GM23338 (cell line): ENCODE measurements at regions not wholly inside any gene's neighbourhood (a gene's known extent, or its start where the extent isn't known, plus 50 kb on each side); places are given as distances from the start of the nearest gene placed in this dataset.

Source experiments
- ATAC-seq: fragments of 200-7000 bp; cut with Tn5 transposase; 3 replicates; pipeline ENCODE4 v1.9.1; 2020
- DNase-seq: peaks from one replicate; pipeline ENCODE4 v3.0.0-alpha.2; 2015; ENCODE audit warnings: low spot score
- H2AFZ ChIP-seq: fragments of 200-600 bp; sonication (generic); 2 replicates; pipeline ENCODE4 v1.8.0; 2016; ENCODE audit warnings: antibody characterized with exemption, mild to moderate bottlenecking, moderate library complexity
- H3F3A ChIP-seq: fragments of 200-600 bp; sonication (generic); replicated peaks from 2 replicates; pipeline ENCODE4 v1.8.0; 2017; ENCODE audit warnings: antibody characterized with exemption, mixed run types, low read depth
- H3K27ac ChIP-seq: fragments of 200-600 bp; sonication (generic); 2 replicates; pipeline ENCODE4 v1.6.1; 2016; ENCODE audit warnings: low read depth
- H3K27me3 ChIP-seq: fragments of 200-600 bp; sonication (generic); 2 replicates; pipeline ENCODE4 v1.8.0; 2016; ENCODE audit warnings: mild to moderate bottlenecking, mixed run types, moderate library complexity; ENCODE audit not compliant: insufficient read depth
- H3K36me3 ChIP-seq: fragments of 200-600 bp; sonication (generic); 2 replicates; pipeline ENCODE4 v1.8.0; 2016; ENCODE audit warnings: mild to moderate bottlenecking; ENCODE audit not compliant: insufficient read depth
- H3K4me1 ChIP-seq: fragments of 200-600 bp; sonication (generic); 2 replicates; pipeline ENCODE4 v1.8.0; 2016; ENCODE audit warnings: mild to moderate bottlenecking, moderate library complexity; ENCODE audit not compliant: insufficient read depth
- H3K4me2 ChIP-seq: fragments of 200-600 bp; sonication (generic); 2 replicates; pipeline ENCODE4 v1.7.1; 2017; ENCODE audit warnings: mixed run types
- H3K4me3 ChIP-seq: fragments of 200-600 bp; sonication (generic); 2 replicates; pipeline ENCODE4 v1.6.1; 2016; ENCODE audit warnings: mixed run types
- H3K79me2 ChIP-seq: fragments of 200-600 bp; sonication (generic); replicated peaks from 2 replicates; pipeline ENCODE4 v1.8.0; 2017; ENCODE audit warnings: mild to moderate bottlenecking; ENCODE audit not compliant: insufficient read depth
- H3K9me2 ChIP-seq: fragments of 200-600 bp; sonication (generic); 2 replicates; pipeline ENCODE4 v1.8.0; 2017; ENCODE audit not compliant: insufficient read depth
- H4K20me1 ChIP-seq: fragments of 200-600 bp; sonication (generic); replicated peaks from 2 replicates; pipeline ENCODE4 v1.8.0; 2017; ENCODE audit warnings: mild to moderate bottlenecking; ENCODE audit not compliant: insufficient read depth
- H3K27ac Mint-ChIP-seq: 2 replicates; pipeline ENCODE4 v1.8.0; 2020; ENCODE audit warnings: inconsistent platforms, mild to moderate bottlenecking, moderate library complexity, mixed read lengths
- H3K27me3 Mint-ChIP-seq: 3 replicates; pipeline ENCODE4 v1.8.0; 2022; ENCODE audit warnings: low read depth, mild to moderate bottlenecking, moderate library complexity, mixed read lengths, inconsistent platforms; ENCODE audit not compliant: insufficient read depth, poor library complexity
- H3K36me3 Mint-ChIP-seq: 3 replicates; pipeline ENCODE4 v1.8.0; 2021; ENCODE audit warnings: low read depth, mild to moderate bottlenecking, inconsistent platforms, moderate library complexity, mixed read lengths
- H3K4me1 Mint-ChIP-seq: 3 replicates; pipeline ENCODE4 v1.8.0; 2020; ENCODE audit warnings: mild to moderate bottlenecking, inconsistent platforms, mixed read lengths
- H3K4me3 Mint-ChIP-seq: 3 replicates; pipeline ENCODE4 v1.8.0; 2021; ENCODE audit warnings: moderate library complexity, mild to moderate bottlenecking, inconsistent platforms, mixed read lengths
- H3K9me3 Mint-ChIP-seq: 3 replicates; pipeline ENCODE4 v1.8.0; 2020; ENCODE audit warnings: moderate library complexity, mild to moderate bottlenecking, inconsistent platforms, mixed read lengths
- CREB1 ChIP-seq: fragments of 250-450 bp; sonication (Bioruptor Pico); IDR thresholded peaks from 2 replicates; pipeline ENCODE4 v1.5.0; 2020; ENCODE audit warnings: low read depth, mild to moderate bottlenecking, moderate library complexity
- CTCF ChIP-seq, 2 experiments: fragments of 200-600 bp in 1 of 2; sonication (generic) in 1 of 2; conservative IDR thresholded peaks; 2 replicates each; pipeline versions ENCODE4 v1.5.1 to v1.6.1; 2016 to 2017; ENCODE audit warnings: antibody characterized with exemption in 2 of 2, low read depth in 2 of 2, mild to moderate bottlenecking in 2 of 2, moderate library complexity in 1 of 2
- JUNB ChIP-seq: IDR thresholded peaks from one replicate; pipeline ENCODE4 v1.6.1; 2016; ENCODE audit warnings: antibody characterized with exemption; ENCODE audit not compliant: unreplicated experiment
- REST ChIP-seq: IDR thresholded peaks from one replicate; pipeline ENCODE4 v1.6.1; 2018; ENCODE audit warnings: antibody characterized with exemption; ENCODE audit not compliant: unreplicated experiment
- ZNF462 ChIP-seq: fragments of 250-450 bp; sonication (Bioruptor Pico); IDR thresholded peaks from 2 replicates; pipeline ENCODE4 v1.5.0; 2020; ENCODE audit warnings: mild to moderate bottlenecking, moderate library complexity

GRCh38 chr4:8675383-8675782, 82.8 kb downstream of the CPZ start:
- no peak overlapping the region for H3K4me2 ChIP-seq
- no peaks in the 10 kb centered on the region; the same call in none of the 2 replicates for H4K20me1 ChIP-seq
- H3K79me2 ChIP-seq = no peaks in the 10 kb centered on the region
- H3K27me3 Mint-ChIP-seq = peaks cover 3% of the 10 kb centered on the region
- no peaks in the 10 kb centered on the region for H3K36me3 Mint-ChIP-seq
- H3K9me2 ChIP-seq = no peaks in the 10 kb centered on the region
- H3K4me1 ChIP-seq = no peaks in the 10 kb centered on the region
- H3K27ac ChIP-seq = no peak overlapping the region
- H3K27ac Mint-ChIP-seq = no peak overlapping the region
- DNase-seq (peak; percentile 95), ATAC-seq (peak; percentile 99)
- H3F3A ChIP-seq = no peaks in the 10 kb centered on the region
- no peaks in the 10 kb centered on the region; the same call in 2 of the 3 replicates for H3K4me1 Mint-ChIP-seq
- H3K27me3 ChIP-seq = no peaks in the 10 kb centered on the region
- no peaks in the 10 kb centered on the region; the same call in 2 of the 3 replicates for H3K9me3 Mint-ChIP-seq
- no peak overlapping the region for H3K4me3 ChIP-seq
- H3K36me3 ChIP-seq = no peaks in the 10 kb centered on the region
- TF ChIP-seq REST (peak; percentile 95), CTCF (conservative IDR thresholded peaks at IDR 0.05; ENCODE audit: low read depth in 2 of 2) (peak; percentile 7 to 28; a peak in 1 of 4 replicates), ZNF462 (CRISPR knock-in tag) (0 out of 2 replicates have a peak, but pooled peaks have one; percentile 36), JUNB (no peak), CREB1 (CRISPR knock-in tag) (0 out of 2 replicates have a peak, but pooled peaks have one; percentile 39)
- no peak overlapping the region for H3K4me3 Mint-ChIP-seq
- no peak overlapping the region for H2AFZ ChIP-seq
